ENCODE measurements at regions not wholly inside any gene's neighbourhood (a gene's known extent, or its start where the extent isn't known, plus 50 kb on each side); places are given as distances from the start of the nearest gene placed in this dataset.

- Histone ChIP-seq H3K9me3 (ENCODE audit: low read length) (no peaks in the 10 kb centered on the region), H2AFZ (ENCODE audit: low read depth, low read length) (no peak overlapping the region)
- no peak for TF ChIP-seq EZH2 (IDR thresholded peaks at IDR 0.05; ENCODE audit: borderline replicate concordance, insufficient read depth, low read length, poor library complexity, severe bottlenecking)
- no peak for TF ChIP-seq POLR2AphosphoS5 (IDR thresholded peaks at IDR 0.05)
- TF ChIP-seq EP300 (conservative IDR thresholded peaks at IDR 0.05; ENCODE audit: poor library complexity, severe bottlenecking): no peak
- no peak for TF ChIP-seq TAF1 (IDR thresholded peaks at IDR 0.05; ENCODE audit: low read depth)
- no peak for TF ChIP-seq RAD21 (conservative IDR thresholded peaks at IDR 0.05)
- no peak for TF ChIP-seq REST (IDR thresholded peaks at IDR 0.05; ENCODE audit: borderline replicate concordance)
- TF ChIP-seq SMC3 (conservative IDR thresholded peaks at IDR 0.05; ENCODE audit: poor library complexity): no peak
- no peak for TF ChIP-seq CTCF (IDR thresholded peaks at IDR 0.05; ENCODE audit: poor library complexity, severe bottlenecking)
- TF ChIP-seq MXI1 (conservative IDR thresholded peaks at IDR 0.05; ENCODE audit: poor library complexity, severe bottlenecking): no peak
Observed at GRCh38 chr6:110040716-110041115, 62.6 kb downstream of the GPR6 start.

GRCh38 chr6:110041126-110041525 lies 63.0 kb downstream of the GPR6 start:
- Histone ChIP-seq H3K27me3 (ENCODE audit: insufficient read depth, low read depth, low read length) (no peaks in the 10 kb centered on the region), H3K9me3 (ENCODE audit: low read length) (no peaks in the 10 kb centered on the region), H3K4me3 (ENCODE audit: low read length) (no peak overlapping the region), H3K27ac (ENCODE audit: low read length) (no peak overlapping the region), H3K4me2 (ENCODE audit: low read length) (no peak overlapping the region), H2AFZ (ENCODE audit: low read depth, low read length) (no peak overlapping the region), H3K9ac (ENCODE audit: low read length) (no peak overlapping the region), H3K79me2 (replicated peaks; ENCODE audit: insufficient read depth, low read length) (no peaks in the 10 kb centered on the region), H3F3A (ENCODE audit: insufficient read depth, low read length, poor library complexity, severe bottlenecking) (no peaks in the 10 kb centered on the region), H3K9me2 (ENCODE audit: insufficient read depth, low read length) (no peaks in the 10 kb centered on the region), H3K36me3 (ENCODE audit: insufficient read depth, low read length) (no peaks in the 10 kb centered on the region), H4K20me1 (ENCODE audit: insufficient read depth) (no peaks in the 10 kb centered on the region)
- no peak for TF ChIP-seq EZH2 (IDR thresholded peaks at IDR 0.05; ENCODE audit: borderline replicate concordance, insufficient read depth, low read length, poor library complexity, severe bottlenecking)
- no peak for TF ChIP-seq RAD21 (conservative IDR thresholded peaks at IDR 0.05)
- no peak for TF ChIP-seq CTCF (IDR thresholded peaks at IDR 0.05; ENCODE audit: poor library complexity, severe bottlenecking)

More at GRCh38 chr6:110040716-110041115, 62.6 kb downstream of the GPR6 start:
- Histone ChIP-seq H3F3A (ENCODE audit: insufficient read depth, low read length, poor library complexity, severe bottlenecking) (no peaks in the 10 kb centered on the region), H3K79me2 (replicated peaks; ENCODE audit: insufficient read depth, low read length) (no peaks in the 10 kb centered on the region), H3K9ac (ENCODE audit: low read length) (no peak overlapping the region), H4K20me1 (ENCODE audit: insufficient read depth) (no peaks in the 10 kb centered on the region), H3K9me2 (ENCODE audit: insufficient read depth, low read length) (no peaks in the 10 kb centered on the region), H3K4me3 (ENCODE audit: low read length) (no peak overlapping the region), H3K27me3 (ENCODE audit: insufficient read depth, low read depth, low read length) (no peaks in the 10 kb centered on the region), H3K36me3 (ENCODE audit: insufficient read depth, low read length) (no peaks in the 10 kb centered on the region), H3K4me2 (ENCODE audit: low read length) (no peak overlapping the region), H3K27ac (ENCODE audit: low read length) (no peak overlapping the region)
